C4-2B (cell line): ENCODE measurements at regions not wholly inside any gene's neighbourhood (a gene's known extent, or its start where the extent isn't known, plus 50 kb on each side); places are given as distances from the start of the nearest gene placed in this dataset.

Source experiments
- CTCF ChIP-seq: fragments of 450-650 bp; conservative IDR thresholded peaks from 2 replicates; pipeline ENCODE4 v1.5.1; 2017; ENCODE audit warnings: mild to moderate bottlenecking
- ZFX ChIP-seq: fragments of 450-650 bp; IDR thresholded peaks from 2 replicates; pipeline ENCODE4 v1.6.1; 2017

DNA sequence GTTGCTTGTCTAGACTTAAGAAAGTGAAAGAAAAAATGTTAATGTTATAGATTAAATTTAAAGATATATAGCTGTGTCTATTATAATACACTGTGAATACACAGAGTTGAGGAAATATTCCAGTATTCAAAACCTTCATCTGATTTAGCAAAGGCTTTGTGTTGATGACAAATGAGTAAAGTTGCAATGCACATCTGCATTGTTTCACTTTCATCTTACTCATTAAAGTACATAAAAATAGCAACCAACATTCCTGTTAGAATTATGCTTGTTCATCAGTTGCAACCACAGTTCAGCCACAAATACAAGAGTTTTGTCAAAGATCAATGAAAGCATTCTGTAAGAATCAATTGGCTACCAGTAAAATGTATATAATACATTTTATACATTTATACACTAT lies 346.4 kb upstream of the SLC7A11 start:
- no peak for TF ChIP-seq CTCF
- TF ChIP-seq ZFX, result no peak
